ENCODE measurements at regions not wholly inside any gene's neighbourhood (a gene's known extent, or its start where the extent isn't known, plus 50 kb on each side); places are given as distances from the start of the nearest gene placed in this dataset.

GRCh38 chr2:7989823-7990222, 692.0 kb upstream of the ID2 start:
- no peak for DNase-seq

GRCh38 chr2:7992612-7993602, 688.9 kb upstream of the ID2 start:
- no peak for DNase-seq

DNA sequence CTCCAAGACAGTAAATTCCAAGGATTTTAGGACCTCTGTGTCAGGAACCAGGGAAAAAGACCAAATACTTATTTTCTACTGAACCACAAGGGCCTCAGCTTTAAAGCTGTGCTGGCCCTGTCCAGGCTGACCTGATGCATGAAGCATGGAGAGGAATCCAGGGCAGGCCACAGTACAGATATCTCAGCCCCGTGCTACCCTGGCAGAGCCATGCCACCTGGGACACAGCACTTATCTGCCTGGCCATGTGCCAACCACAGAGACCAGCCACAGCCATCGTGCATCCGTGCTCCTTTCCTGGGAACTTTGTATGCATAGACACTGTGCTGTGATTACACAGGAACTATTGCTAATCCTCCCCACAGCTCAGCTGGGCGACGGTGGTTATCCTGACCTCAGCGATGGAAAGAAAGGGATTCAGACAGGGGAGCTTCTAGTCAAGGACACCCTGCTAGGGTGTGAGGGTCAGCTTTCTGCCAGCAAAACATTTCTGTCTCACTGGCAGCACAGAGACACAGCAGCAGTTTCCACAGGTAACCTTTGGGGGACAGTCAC, 687.4 kb upstream of the ID2 start:
- no peak for DNase-seq

DNA sequence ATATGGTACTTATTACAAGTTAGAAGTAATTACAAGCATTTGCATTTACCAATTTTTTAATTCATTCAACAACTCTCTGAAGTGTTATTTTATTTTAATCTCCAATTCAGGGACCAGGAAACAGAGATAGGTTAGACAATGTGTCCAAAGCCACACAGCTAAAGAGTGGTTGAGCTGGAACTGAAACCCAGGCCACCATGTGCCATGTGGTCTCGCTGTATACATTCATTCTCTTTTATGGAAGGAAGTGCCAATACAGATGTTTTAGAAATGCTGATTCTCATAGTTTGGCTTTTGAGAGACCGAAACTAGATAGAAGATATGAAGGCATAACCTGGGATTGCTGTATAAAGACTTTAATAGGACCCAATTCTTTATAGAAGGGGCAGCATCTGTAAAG, 684.6 kb upstream of the ID2 start:
- no peak for DNase-seq

GRCh38 chr2:7999683-8000476, 682.0 kb upstream of the ID2 start:
- no peak for DNase-seq

- DNase-seq = no peak
Measured at GRCh38 chr2:8000870-8001269, 681.0 kb upstream of the ID2 start.

- no peak for DNase-seq
Measured at GRCh38 chr2:8002765-8003393, 679.0 kb upstream of the ID2 start.

GRCh38 chr2:8003462-8004075, 678.3 kb upstream of the ID2 start:
- no peak for DNase-seq

GRCh38 chr2:8004250-8004681, 677.6 kb upstream of the ID2 start:
- DNase-seq = no peak

DNA sequence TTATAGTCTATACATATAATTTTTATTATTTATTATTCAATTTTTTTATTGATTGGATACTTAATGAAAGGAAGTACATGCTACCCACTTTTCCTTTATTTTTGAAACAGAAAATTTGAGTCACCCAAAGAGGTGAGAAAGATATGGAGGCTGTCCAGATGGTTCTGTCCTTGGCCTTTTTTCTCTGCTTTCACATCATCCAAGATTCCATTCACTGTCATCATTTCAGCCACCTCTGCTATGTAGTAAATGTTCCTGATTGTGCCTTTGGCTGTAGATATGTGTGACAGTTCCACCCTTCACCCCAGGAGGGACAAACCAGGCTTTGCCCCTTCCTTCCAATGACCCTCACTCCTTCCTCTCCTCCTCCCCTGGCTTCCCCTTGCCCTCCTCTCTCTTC, 675.7 kb upstream of the ID2 start:
- no peak for DNase-seq

DNA sequence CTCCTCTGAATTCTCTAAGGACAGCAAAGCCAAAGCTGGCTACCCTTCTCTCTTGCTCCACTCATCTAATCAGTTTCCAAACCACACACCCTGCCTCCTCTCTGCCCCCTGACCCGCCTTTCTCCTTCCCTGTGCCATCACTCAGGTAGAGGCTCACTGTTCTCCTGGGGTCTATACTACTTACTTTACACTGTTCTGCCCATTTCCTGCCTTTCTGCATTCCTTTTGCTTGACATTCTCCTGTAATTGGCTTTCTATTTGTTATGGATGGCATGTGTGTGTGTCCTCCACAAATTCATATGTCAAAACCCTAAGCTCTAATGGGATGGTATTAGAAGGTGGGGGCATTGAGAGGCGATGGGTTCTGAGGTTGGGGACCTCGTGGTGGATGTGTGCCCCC, 675.2 kb upstream of the ID2 start:
- DNase-seq = no peak

DNA sequence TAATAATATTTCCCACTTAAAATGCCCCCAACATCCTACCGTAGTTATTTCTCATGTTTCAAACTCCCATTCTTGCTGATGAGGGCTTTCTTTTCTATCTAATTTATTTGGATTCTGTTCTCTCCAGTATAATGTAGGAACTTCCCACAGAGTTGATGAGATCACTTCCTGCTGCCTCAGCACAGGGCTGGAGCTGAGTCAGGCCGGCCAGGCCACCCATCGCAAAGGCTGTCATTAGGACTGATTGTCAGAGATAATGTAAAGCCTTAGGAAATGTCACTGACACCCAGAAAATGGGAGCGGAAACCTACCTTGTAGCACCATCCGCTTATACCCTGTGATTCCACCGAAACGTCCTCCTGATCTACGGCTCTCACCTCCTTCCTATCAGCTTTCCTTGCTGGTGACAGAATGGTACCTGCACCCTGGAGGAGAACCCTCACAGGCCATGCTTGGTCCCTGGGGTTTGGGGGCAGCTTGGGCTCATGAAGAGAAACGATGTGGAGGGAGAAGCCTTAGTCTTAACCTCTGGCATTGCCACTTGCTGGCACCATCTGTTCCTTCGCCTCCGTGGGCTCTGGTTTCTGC, 672.8 kb upstream of the ID2 start:
- DNase-seq = no peak

DNA sequence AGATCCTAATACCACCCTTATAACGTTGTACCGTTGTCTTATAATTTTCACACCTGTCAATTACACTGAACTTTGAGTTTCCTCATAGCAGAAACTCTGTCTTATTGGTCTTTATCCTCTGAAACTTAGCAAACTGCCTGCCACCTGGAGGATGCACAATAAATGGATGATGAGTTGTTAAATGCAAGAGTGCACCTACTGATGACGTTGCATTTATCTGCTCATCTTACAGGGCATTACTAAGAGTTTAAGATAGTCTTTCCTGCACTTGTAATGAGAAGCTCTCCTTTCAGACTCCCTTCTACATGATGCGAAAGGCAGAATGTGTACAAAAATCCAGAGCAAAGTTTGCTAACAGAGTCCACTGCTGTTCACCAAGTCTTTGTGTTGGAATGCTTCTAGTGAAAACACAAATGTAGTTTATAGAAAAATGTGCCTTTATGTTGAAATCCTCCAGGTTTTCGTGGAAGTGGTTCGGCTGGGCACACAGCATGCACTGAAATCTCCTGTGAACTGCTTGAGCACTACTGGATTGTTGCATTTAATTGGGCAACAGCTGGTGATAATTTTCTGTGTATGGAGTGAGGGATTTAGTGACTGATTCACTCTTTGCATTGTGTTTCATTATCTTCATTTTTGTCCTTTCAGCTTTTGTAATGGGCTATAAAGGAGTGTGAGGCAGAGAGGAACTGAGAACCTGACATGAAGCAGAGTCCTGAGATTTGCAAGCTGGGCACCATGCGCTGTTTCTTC, 665.8 kb upstream of the ID2 start:
- DNase-seq = no peak

GRCh38 chr2:8016688-8017087, 665.2 kb upstream of the ID2 start:
- DNase-seq = no peak

GRCh38 chr2:8018956-8019355, 662.9 kb upstream of the ID2 start:
- no peak for DNase-seq

DNA sequence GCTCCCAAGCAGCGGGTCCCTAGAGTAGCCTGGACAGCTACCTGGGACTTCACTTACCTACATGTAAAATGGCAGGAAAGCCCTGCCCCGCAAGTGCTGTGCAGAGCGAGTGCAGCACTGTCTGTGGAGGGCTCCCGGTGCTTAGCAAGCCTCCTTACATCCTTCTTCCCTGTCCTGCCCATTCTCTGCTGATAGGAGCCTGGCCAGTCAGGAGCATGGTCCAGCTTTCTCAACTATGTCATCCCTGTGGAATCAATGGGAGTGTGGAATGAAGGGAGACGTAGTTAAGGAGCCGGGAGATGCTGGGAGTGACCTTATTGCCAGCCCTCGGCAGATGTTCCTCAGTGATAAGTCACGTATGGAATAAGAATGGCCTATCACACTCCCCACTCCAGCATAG, 661.9 kb upstream of the ID2 start:
- DNase-seq = no peak

GRCh38 chr2:8021921-8022320, 659.9 kb upstream of the ID2 start:
- DNase-seq = no peak

GRCh38 chr2:8022908-8023640, 658.8 kb upstream of the ID2 start:
- no peak for DNase-seq

DNA sequence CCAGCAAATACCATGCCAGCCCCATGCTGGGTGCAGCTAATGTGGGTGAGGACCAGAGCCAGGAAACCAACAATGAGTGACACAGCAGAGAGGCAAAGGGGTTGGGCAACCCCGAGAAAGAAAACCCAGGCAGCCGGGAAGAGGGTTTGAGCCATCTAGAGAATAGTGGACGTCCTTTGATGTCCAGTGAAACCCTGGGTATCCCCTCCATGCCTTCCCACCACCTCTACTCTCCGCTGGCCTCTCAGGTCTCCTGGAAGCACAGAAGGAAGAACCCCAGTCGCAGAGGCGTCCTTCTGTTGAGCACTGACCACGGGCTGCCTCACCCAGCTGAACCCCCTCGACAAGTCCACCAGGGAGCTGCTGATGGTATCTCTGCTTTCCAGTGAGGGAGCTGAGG, 657.4 kb upstream of the ID2 start:
- no peak for DNase-seq

- DNase-seq = no peak
Measured at GRCh38 chr2:8026381-8026780, 655.5 kb upstream of the ID2 start.

GRCh38 chr2:8027387-8027786, 654.5 kb upstream of the ID2 start:
- no peak for DNase-seq

Data from NCI-H1092 (cell line).